ENCODE measurements at regions not wholly inside any gene's neighbourhood (a gene's known extent, or its start where the extent isn't known, plus 50 kb on each side); places are given as distances from the start of the nearest gene placed in this dataset.

DNA sequence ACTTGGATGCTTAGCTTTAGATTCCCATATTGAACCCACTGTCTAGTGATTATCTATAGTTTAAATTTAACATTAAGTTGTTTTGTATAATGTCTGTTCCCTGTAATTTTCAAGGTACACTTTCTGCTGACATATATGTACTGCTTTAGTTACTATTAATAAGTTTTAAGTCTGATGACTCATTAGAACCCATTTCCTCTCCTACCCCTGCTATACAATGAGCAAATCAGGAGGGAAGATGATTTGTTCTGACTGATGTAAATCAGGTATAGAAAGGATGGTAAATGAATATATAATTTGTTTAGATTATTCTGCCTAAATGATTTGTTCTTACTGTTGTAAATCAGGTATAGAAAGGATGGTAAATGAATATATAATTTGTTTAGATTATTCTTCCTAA is 691.8 kb downstream of the NXPH1 start:
- TF ChIP-seq, protein P1, sequence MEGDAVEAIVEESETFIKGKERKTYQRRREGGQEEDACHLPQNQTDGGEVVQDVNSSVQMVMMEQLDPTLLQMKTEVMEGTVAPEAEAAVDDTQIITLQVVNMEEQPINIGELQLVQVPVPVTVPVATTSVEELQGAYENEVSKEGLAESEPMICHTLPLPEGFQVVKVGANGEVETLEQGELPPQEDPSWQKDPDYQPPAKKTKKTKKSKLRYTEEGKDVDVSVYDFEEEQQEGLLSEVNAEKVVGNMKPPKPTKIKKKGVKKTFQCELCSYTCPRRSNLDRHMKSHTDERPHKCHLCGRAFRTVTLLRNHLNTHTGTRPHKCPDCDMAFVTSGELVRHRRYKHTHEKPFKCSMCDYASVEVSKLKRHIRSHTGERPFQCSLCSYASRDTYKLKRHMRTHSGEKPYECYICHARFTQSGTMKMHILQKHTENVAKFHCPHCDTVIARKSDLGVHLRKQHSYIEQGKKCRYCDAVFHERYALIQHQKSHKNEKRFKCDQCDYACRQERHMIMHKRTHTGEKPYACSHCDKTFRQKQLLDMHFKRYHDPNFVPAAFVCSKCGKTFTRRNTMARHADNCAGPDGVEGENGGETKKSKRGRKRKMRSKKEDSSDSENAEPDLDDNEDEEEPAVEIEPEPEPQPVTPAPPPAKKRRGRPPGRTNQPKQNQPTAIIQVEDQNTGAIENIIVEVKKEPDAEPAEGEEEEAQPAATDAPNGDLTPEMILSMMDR (conservative IDR thresholded peaks at IDR 0.05), result no peak
- no peak for TF ChIP-seq EZH2 (IDR thresholded peaks at IDR 0.05; ENCODE audit: low read depth)
- BruUV-seq (replicated peaks), result no TSS peak
- H3F3A ChIP-seq (ENCODE audit: insufficient read depth, low read depth), result no peaks in the 10 kb centered on the region
- no peak for DNase-seq
- H4K20me1 ChIP-seq (ENCODE audit: insufficient read depth), result no peaks in the 10 kb centered on the region
- H3K79me2 ChIP-seq (ENCODE audit: low read depth), result no peaks in the 10 kb centered on the region
- no peak overlapping the region for H3K4me2 ChIP-seq
- no peaks in the 10 kb centered on the region for H3K9me2 ChIP-seq (ENCODE audit: insufficient read depth)
- ChIA-PET POLR2A (ENCODE audit: unreplicated experiment) (no interaction called here), CTCF (no interaction called here)
- H3K27ac ChIP-seq, result no peak overlapping the region
- H2AFZ ChIP-seq, result no peak overlapping the region
- H3K36me3 ChIP-seq (ENCODE audit: low read depth), result no peaks in the 10 kb centered on the region
- intact Hi-C loops (cut with micrococcal nuclease; ENCODE audit: unreplicated experiment), result no loop called here
- H3K27me3 ChIP-seq (ENCODE audit: insufficient read depth, low read depth), result no peaks in the 10 kb centered on the region
- no peak overlapping the region for H3K4me3 ChIP-seq
- H3K4me1 ChIP-seq (replicated peaks; ENCODE audit: insufficient read depth), result no peaks in the 10 kb centered on the region
- H3K9me3 ChIP-seq (ENCODE audit: insufficient read depth, low read depth), result no peaks in the 10 kb centered on the region

DNA sequence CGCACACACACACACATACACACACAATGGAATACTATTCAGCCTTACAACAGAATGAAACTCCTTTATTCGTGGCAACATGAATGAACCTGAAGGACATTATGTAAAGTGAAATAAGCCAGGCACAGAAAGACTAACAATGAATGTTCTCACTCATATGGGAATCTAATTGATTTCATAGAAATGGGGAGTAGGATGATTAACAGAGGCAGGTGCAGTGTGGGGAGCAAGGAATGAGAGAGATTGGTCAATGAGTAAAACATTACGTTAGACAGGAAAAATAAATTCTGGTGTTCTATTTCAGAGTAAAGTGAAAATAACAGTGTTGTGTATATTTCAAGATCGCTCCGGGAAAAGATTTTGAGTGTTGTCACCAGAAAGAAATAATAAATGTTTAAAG is 694.5 kb downstream of the NXPH1 start:
- POLR2A ChIA-PET (ENCODE audit: unreplicated experiment), result no interaction called here

DNA sequence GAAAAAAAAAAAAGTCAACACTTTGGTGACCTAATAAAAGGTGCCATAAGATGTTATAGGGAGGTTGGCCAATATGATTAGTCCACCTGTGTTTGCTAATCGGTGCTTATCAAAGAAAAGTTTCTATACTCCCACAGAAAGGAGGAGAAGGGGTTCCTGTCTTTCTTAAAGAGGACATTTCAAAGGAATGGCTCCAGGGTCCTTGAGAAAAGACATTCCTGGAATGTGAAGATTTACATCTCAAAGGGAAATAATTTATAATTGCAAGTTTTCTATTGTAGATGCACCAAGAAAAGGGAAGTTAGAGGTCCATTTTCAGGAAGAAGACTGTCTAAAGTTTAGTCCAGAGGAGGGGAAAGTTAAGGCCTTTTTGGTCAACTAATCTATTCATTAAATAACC is 715.3 kb downstream of the NXPH1 start:
- no peaks in the 10 kb centered on the region for H3K27me3 ChIP-seq (ENCODE audit: insufficient read depth, low read depth)
- DNase-seq, result no peak
- no peaks in the 10 kb centered on the region for H3K36me3 ChIP-seq (ENCODE audit: low read depth)
- no peak overlapping the region for H3K4me2 ChIP-seq
- ChIA-PET CTCF (no interaction called here), POLR2A (ENCODE audit: unreplicated experiment) (no interaction called here)
- H3K4me1 ChIP-seq (replicated peaks; ENCODE audit: insufficient read depth), result no peaks in the 10 kb centered on the region
- no peaks in the 10 kb centered on the region for H3F3A ChIP-seq (ENCODE audit: insufficient read depth, low read depth)
- TF ChIP-seq EZH2 (IDR thresholded peaks at IDR 0.05; ENCODE audit: low read depth), result no peak
- TF ChIP-seq, protein P1 (conservative IDR thresholded peaks at IDR 0.05), result no peak
- H4K20me1 ChIP-seq (ENCODE audit: insufficient read depth), result no peaks in the 10 kb centered on the region
- no TSS peak for BruUV-seq (replicated peaks)
- intact Hi-C loops (cut with micrococcal nuclease; ENCODE audit: unreplicated experiment), result no loop called here
- H3K4me3 ChIP-seq, result no peak overlapping the region
- H3K27ac ChIP-seq, result no peak overlapping the region
- no peaks in the 10 kb centered on the region for H3K79me2 ChIP-seq (ENCODE audit: low read depth)
- no peaks in the 10 kb centered on the region for H3K9me2 ChIP-seq (ENCODE audit: insufficient read depth)
- H3K9me3 ChIP-seq (ENCODE audit: insufficient read depth, low read depth), result no peaks in the 10 kb centered on the region
- no peak overlapping the region for H2AFZ ChIP-seq

More for the DNA sequence above, 694.5 kb downstream of the NXPH1 start:
- H3K27ac ChIP-seq, result no peak overlapping the region
- intact Hi-C loops (cut with micrococcal nuclease; ENCODE audit: unreplicated experiment), result no loop called here
- CTCF ChIA-PET, result no interaction called here
- no peaks in the 10 kb centered on the region for H3K4me1 ChIP-seq (replicated peaks; ENCODE audit: insufficient read depth)
- no peaks in the 10 kb centered on the region for H3F3A ChIP-seq (ENCODE audit: insufficient read depth, low read depth)
- H4K20me1 ChIP-seq (ENCODE audit: insufficient read depth), result no peaks in the 10 kb centered on the region
- TF ChIP-seq, protein P1 (conservative IDR thresholded peaks at IDR 0.05), result no peak
- TF ChIP-seq EZH2 (IDR thresholded peaks at IDR 0.05; ENCODE audit: low read depth), result no peak
- no peaks in the 10 kb centered on the region for H3K79me2 ChIP-seq (ENCODE audit: low read depth)
- H2AFZ ChIP-seq, result no peak overlapping the region
- no peak overlapping the region for H3K4me2 ChIP-seq
- no peaks in the 10 kb centered on the region for H3K27me3 ChIP-seq (ENCODE audit: insufficient read depth, low read depth)
- no TSS peak for BruUV-seq (replicated peaks)
- no peak for DNase-seq
- 0 out of 2 replicates have a peak, but pooled peaks cover 4% of the 10 kb centered on the region for H3K9me2 ChIP-seq (ENCODE audit: insufficient read depth)
- no peaks in the 10 kb centered on the region for H3K36me3 ChIP-seq (ENCODE audit: low read depth)
- no peaks in the 10 kb centered on the region for H3K9me3 ChIP-seq (ENCODE audit: insufficient read depth, low read depth)
- no peak overlapping the region for H3K4me3 ChIP-seq
